Loucy (cell line): ENCODE measurements at regions not wholly inside any gene's neighbourhood (a gene's known extent, or its start where the extent isn't known, plus 50 kb on each side); places are given as distances from the start of the nearest gene placed in this dataset.

Experiments
- CTCF ChIP-seq: fragments of 200-600 bp; sonication (generic); conservative IDR thresholded peaks from 2 replicates; pipeline ENCODE4 v1.5.1; 2014; ENCODE audit warnings: mild to moderate bottlenecking, antibody characterized with exemption, low read length
- EZH2phosphoT487 ChIP-seq: fragments of 200-600 bp; IDR thresholded peaks from 2 replicates; pipeline ENCODE4 v1.6.1; 2018; ENCODE audit warnings: antibody characterized with exemption, mild to moderate bottlenecking, moderate library complexity, borderline replicate concordance

- TF ChIP-seq EZH2phosphoT487 = no peak
- no peak for TF ChIP-seq CTCF
Measured at GRCh38 chr2:226088366-226088674, 688.8 kb downstream of the NYAP2 start.
